OCI-LY7 (cell line): ENCODE measurements at regions not wholly inside any gene's neighbourhood (a gene's known extent, or its start where the extent isn't known, plus 50 kb on each side); places are given as distances from the start of the nearest gene placed in this dataset.
A peak's percentile ranks its signal among the peaks of the same experiment; 100 is the strongest.
"Not testable (repeated sequence)": the region's sequence is repeated elsewhere in the genome, so short reads cannot be mapped to it uniquely, and the experiment has no call there.

Experiments used
- BruUV-seq: library from RNA; stranded (reverse); fragments of 400-500 nt; replicated peaks from 2 replicates; lab custom pipeline; 2021; lab: Mats Ljungman, UMichigan
- CTCF ChIA-PET: fragments of 300-600 bp; sonication (Branson Sonifier 250); formaldehyde crosslinking; loops from one replicate; lab custom pipeline; 2022; ENCODE audit warnings: antibody characterized with exemption; ENCODE audit not compliant: unreplicated experiment; lab: Charles Lee
- POLR2A ChIA-PET: fragments of 300-600 bp; sonication (Branson Sonifier 250); formaldehyde crosslinking; loops from one replicate; lab custom pipeline; 2022; ENCODE audit warnings: antibody characterized with exemption; lab: Charles Lee
- DNase-seq: peaks from one replicate; pipeline ENCODE4 v3.0.0-alpha.2; 2015; ENCODE audit warnings: low spot score
- H2AFZ ChIP-seq: fragments of 200-600 bp; sonication (generic), shearing (Covaris generic); 2 replicates; pipeline ENCODE4 v1.6.1; 2014; ENCODE audit warnings: mild to moderate bottlenecking, antibody characterized with exemption, low read length, moderate library complexity
- H3K27ac ChIP-seq: fragments of 200-600 bp; sonication (generic); 2 replicates; pipeline ENCODE4 v1.5.1; 2014; ENCODE audit warnings: mixed run types, low read depth, mild to moderate bottlenecking, moderate library complexity, low read length, inconsistent platforms; ENCODE audit not compliant: poor library complexity, severe bottlenecking
- H3K36me3 ChIP-seq: fragments of 200-600 bp; sonication (generic); 2 replicates; pipeline ENCODE4 v1.6.1; 2014; ENCODE audit warnings: mild to moderate bottlenecking, antibody characterized with exemption, low read length, moderate library complexity, mixed read lengths; ENCODE audit not compliant: insufficient read depth
- H3K4me1 ChIP-seq: fragments of 200-600 bp; sonication (generic); 2 replicates; pipeline ENCODE4 v1.5.1; 2014; ENCODE audit warnings: mild to moderate bottlenecking, low read length; ENCODE audit not compliant: insufficient read depth, poor library complexity, severe bottlenecking
- H3K4me2 ChIP-seq: fragments of 200-600 bp; sonication (generic); 2 replicates; pipeline ENCODE4 v1.6.1; 2014; ENCODE audit warnings: mild to moderate bottlenecking, low read length
- H3K4me3 ChIP-seq: fragments of 200-600 bp; sonication (generic); 2 replicates; pipeline ENCODE4 v1.5.1; 2014; ENCODE audit warnings: mild to moderate bottlenecking, low read depth, low read length; ENCODE audit not compliant: poor library complexity, severe bottlenecking
- H3K79me2 ChIP-seq: fragments of 200-600 bp; sonication (generic); 2 replicates; pipeline ENCODE4 v1.6.1; 2016; ENCODE audit warnings: low read depth, mild to moderate bottlenecking, low read length, moderate library complexity, mixed read lengths; ENCODE audit not compliant: insufficient read depth
- H3K9me2 ChIP-seq: fragments of 200-600 bp; sonication (generic); 2 replicates; pipeline ENCODE4 v1.6.1; 2016; ENCODE audit warnings: mild to moderate bottlenecking, low read length, mixed read lengths; ENCODE audit not compliant: insufficient read depth
- H3K9me3 ChIP-seq: fragments of 200-600 bp; sonication (generic); 2 replicates; pipeline ENCODE4 v1.6.1; 2014; ENCODE audit warnings: mild to moderate bottlenecking, mixed run types, low read length, mixed read lengths
- H4K20me1 ChIP-seq: fragments of 200-600 bp; sonication (generic); 2 replicates; pipeline ENCODE4 v1.6.1; 2014; ENCODE audit warnings: mild to moderate bottlenecking, antibody characterized with exemption, low read length, moderate library complexity, mixed read lengths; ENCODE audit not compliant: insufficient read depth
- EZH2phosphoT487 ChIP-seq: fragments of 200-600 bp; sonication (generic); IDR thresholded peaks from 2 replicates; pipeline ENCODE4 v1.6.1; 2018; ENCODE audit warnings: low read depth, borderline replicate concordance, mild to moderate bottlenecking, mixed run types, antibody characterized with exemption, low read length, moderate library complexity, mixed read lengths
- intact Hi-C: fragments of 100-400 bp; cut with micrococcal nuclease; formaldehyde crosslinking; loops from one replicate; pipeline ENCODE4 v1.10.0; 2022; ENCODE audit not compliant: unreplicated experiment
- TF ChIP-seq, protein P1 (sequence below): fragments of 200-600 bp; sonication (generic); conservative IDR thresholded peaks from 2 replicates; pipeline ENCODE4 v1.5.1; 2014; ENCODE audit warnings: mild to moderate bottlenecking, antibody characterized with exemption, low read length, moderate library complexity, mixed read lengths

DNA sequence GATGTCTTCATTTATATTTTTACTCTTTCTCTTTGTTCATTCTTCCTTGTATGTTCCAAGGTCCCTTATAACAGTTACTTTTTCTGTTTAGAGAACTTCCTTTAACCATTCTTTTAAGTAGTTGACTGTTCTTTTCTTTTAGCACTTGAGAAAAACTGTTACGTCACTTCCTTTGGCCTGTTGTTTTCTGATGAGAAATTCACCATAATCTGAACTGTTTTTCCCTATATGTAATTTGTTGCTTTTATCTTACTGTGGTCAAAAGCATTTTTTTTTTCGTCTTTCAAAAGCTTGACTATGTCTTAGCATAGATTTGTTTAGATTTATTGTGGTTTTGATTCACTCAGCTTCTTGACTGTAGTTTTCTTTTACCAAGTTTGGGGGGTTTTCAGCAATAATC, 1660.3 kb upstream of the PCDH10 start:
- ChIA-PET POLR2A (interaction anchor here (0.7 kb wide), 1 partner anchor 10 kb away, joined by 3 read pairs; no protein-coding TSS in a partner anchor), CTCF (no interaction called here)
- TF ChIP-seq, protein P1, sequence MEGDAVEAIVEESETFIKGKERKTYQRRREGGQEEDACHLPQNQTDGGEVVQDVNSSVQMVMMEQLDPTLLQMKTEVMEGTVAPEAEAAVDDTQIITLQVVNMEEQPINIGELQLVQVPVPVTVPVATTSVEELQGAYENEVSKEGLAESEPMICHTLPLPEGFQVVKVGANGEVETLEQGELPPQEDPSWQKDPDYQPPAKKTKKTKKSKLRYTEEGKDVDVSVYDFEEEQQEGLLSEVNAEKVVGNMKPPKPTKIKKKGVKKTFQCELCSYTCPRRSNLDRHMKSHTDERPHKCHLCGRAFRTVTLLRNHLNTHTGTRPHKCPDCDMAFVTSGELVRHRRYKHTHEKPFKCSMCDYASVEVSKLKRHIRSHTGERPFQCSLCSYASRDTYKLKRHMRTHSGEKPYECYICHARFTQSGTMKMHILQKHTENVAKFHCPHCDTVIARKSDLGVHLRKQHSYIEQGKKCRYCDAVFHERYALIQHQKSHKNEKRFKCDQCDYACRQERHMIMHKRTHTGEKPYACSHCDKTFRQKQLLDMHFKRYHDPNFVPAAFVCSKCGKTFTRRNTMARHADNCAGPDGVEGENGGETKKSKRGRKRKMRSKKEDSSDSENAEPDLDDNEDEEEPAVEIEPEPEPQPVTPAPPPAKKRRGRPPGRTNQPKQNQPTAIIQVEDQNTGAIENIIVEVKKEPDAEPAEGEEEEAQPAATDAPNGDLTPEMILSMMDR: no peak
- no peak for TF ChIP-seq EZH2phosphoT487
- H3K9me3 ChIP-seq: peaks cover 7% of the 10 kb centered on the region; the same call in 1 of the 2 replicates
- H3K4me1 ChIP-seq: no peaks in the 10 kb centered on the region
- intact Hi-C loops: no loop called here
- peak overlapping the region; percentile 44; the same call in 1 of the 2 replicates for H2AFZ ChIP-seq
- H3K4me2 ChIP-seq: no peak overlapping the region
- H3K9me2 ChIP-seq: no peaks in the 10 kb centered on the region
- DNase-seq: no peak
- H3K4me3 ChIP-seq: no peak overlapping the region
- no peaks in the 10 kb centered on the region for H3K79me2 ChIP-seq
- H3K27ac ChIP-seq: no peak overlapping the region
- no peaks in the 10 kb centered on the region for H3K36me3 ChIP-seq
- H4K20me1 ChIP-seq: no peaks in the 10 kb centered on the region
- BruUV-seq: no TSS peak

DNA sequence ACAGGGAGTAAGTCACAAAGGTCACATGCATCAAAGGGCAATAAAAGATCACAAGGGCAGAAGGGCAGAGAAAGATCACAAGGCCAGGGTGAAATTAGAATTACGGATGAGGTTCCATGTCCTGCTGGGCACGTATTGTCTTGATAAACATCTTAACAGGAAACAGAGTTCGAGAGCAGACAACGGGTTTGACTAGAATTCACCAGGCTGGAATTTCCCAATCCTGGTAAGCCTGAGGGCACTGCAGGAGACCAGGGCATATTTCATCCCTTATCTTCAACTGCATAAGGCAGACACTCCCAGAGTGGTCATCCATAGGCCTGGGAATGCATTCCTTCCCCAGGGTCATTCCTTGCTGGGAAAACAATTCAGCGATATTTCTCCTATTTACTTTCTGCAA, 1652.9 kb upstream of the PCDH10 start:
- POLR2A ChIA-PET: interaction anchor here (0.7 kb wide), 1 partner anchor 27 kb away, joined by 3 read pairs; no protein-coding TSS in a partner anchor
- not testable (repeated sequence) for H3K4me1 ChIP-seq

DNA sequence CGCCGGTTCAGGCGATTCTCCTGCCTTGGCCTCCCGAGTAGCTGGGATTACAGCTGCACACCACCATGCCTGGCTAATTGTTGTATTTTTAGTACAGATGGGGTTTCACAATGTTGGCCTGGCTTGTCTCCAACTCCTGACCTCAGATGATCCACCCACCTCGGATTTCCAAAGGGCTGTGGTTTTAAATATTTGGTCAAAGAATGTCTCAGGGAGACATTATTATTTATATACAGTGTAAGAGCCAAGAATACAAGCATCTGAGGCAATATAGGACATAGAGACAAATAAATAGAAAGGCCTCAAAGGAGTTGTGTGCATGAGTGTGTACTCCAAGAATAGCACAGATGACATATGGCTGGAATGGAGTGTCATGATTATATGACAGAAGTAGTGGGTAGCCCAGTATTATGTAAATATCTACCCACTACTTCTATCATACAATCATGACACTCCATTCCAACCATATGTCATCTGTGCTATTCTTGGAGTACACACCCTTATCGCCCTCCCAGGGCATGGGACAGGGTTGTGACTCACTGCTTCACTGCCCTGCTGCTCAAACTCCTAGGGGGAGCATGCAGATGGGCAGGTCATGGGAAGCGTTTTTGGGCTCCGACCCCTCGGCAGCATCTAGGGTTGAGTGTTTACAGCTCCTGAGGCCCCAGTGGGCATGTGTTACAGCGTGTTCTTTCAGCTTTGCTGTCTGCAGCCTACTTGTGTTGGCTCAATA, 1649.8 kb upstream of the PCDH10 start:
- no peak overlapping the region for H3K4me3 ChIP-seq
- ChIA-PET CTCF (no interaction called here), POLR2A (interaction anchor here (1.2 kb wide), 1 partner anchor 10 kb away, joined by 3 read pairs; no protein-coding TSS in a partner anchor)
- H3K79me2 ChIP-seq: no peaks in the 10 kb centered on the region
- no peak overlapping the region for H3K4me2 ChIP-seq
- H2AFZ ChIP-seq: no peak overlapping the region
- H3K9me3 ChIP-seq: 0 out of 2 replicates have a peak, but pooled peaks cover 4% of the 10 kb centered on the region
- TF ChIP-seq EZH2phosphoT487: no peak
- TF ChIP-seq, protein P1: no peak
- no peak overlapping the region for H3K27ac ChIP-seq
- H3K4me1 ChIP-seq: no peaks in the 10 kb centered on the region
- H3K36me3 ChIP-seq: no peaks in the 10 kb centered on the region
- no peaks in the 10 kb centered on the region for H4K20me1 ChIP-seq
- no peaks in the 10 kb centered on the region for H3K9me2 ChIP-seq
- DNase-seq: no peak
- no TSS peak for BruUV-seq
- intact Hi-C loops: no loop called here

More for the DNA sequence above, 1652.9 kb upstream of the PCDH10 start:
- H3K36me3 ChIP-seq, H3K27ac ChIP-seq, intact Hi-C loops, H3K9me2 ChIP-seq, H4K20me1 ChIP-seq, BruUV-seq, H3K79me2 ChIP-seq, H3K4me3 ChIP-seq, DNase-seq, H2AFZ ChIP-seq, CTCF ChIA-PET, H3K9me3 ChIP-seq, H3K4me2 ChIP-seq: not testable (repeated sequence)
